ENCODE measurements at regions not wholly inside any gene's neighbourhood (a gene's known extent, or its start where the extent isn't known, plus 50 kb on each side); places are given as distances from the start of the nearest gene placed in this dataset.
"Not testable (repeated sequence)": the region's sequence is repeated elsewhere in the genome, so short reads cannot be mapped to it uniquely, and the experiment has no call there.

- H3K27me3 ChIP-seq: no peaks in the 10 kb centered on the region
- DNase-seq: no peak
- no peaks in the 10 kb centered on the region for H3K9me3 ChIP-seq
- H3K27ac ChIP-seq: no peak overlapping the region
- H3K36me3 ChIP-seq: no peaks in the 10 kb centered on the region
- intact Hi-C loops (cut with DNase I): no loop called here
- no peak overlapping the region for H3K9ac ChIP-seq (ENCODE audit: low read depth in 2 of 2, low read length in 2 of 2)
- H3K4me3 ChIP-seq: no peak overlapping the region
- no peaks in the 10 kb centered on the region for H3K4me1 ChIP-seq
- no peak for TF ChIP-seq CTCF (IDR thresholded peaks at IDR 0.05)
Measured at GRCh38 chr5:124502551-124502950, 243.9 kb downstream of the ZNF608 start.

GRCh38 chr5:124499818-124500217 lies 246.6 kb downstream of the ZNF608 start:
- H3K9me3 ChIP-seq; H3K4me3 ChIP-seq; H3K9ac ChIP-seq (ENCODE audit: low read depth in 2 of 2, low read length in 2 of 2); H3K27ac ChIP-seq; H3K36me3 ChIP-seq; H3K27me3 ChIP-seq; DNase-seq; intact Hi-C loops (cut with DNase I); H3K4me1 ChIP-seq: not testable (repeated sequence)

- H3K27ac ChIP-seq; intact Hi-C loops (cut with DNase I); H3K4me1 ChIP-seq; H3K9me3 ChIP-seq; H3K4me3 ChIP-seq; H3K9ac ChIP-seq (ENCODE audit: low read depth in 2 of 2, low read length in 2 of 2); H3K36me3 ChIP-seq; H3K27me3 ChIP-seq: not testable (repeated sequence)
- DNase-seq: peak; percentile 21
Measured at GRCh38 chr5:124496968-124497367, 249.5 kb downstream of the ZNF608 start.

- no peak overlapping the region for H3K27ac ChIP-seq
- H3K9ac ChIP-seq (ENCODE audit: low read depth in 2 of 2, low read length in 2 of 2): no peak overlapping the region
- H3K36me3 ChIP-seq: no peaks in the 10 kb centered on the region
- H3K27me3 ChIP-seq: no peaks in the 10 kb centered on the region
- no peak overlapping the region for H3K4me3 ChIP-seq
- intact Hi-C loops (cut with DNase I): no loop called here
- DNase-seq: no peak
- TF ChIP-seq CTCF (IDR thresholded peaks at IDR 0.05): no peak
- no peaks in the 10 kb centered on the region for H3K9me3 ChIP-seq
- no peaks in the 10 kb centered on the region for H3K4me1 ChIP-seq
Measured at GRCh38 chr5:124494540-124495116, 251.8 kb downstream of the ZNF608 start.

GRCh38 chr5:124492444-124493224 lies 253.8 kb downstream of the ZNF608 start:
- no peaks in the 10 kb centered on the region for H3K27me3 ChIP-seq
- no peak for TF ChIP-seq CTCF (IDR thresholded peaks at IDR 0.05)
- H3K36me3 ChIP-seq: no peaks in the 10 kb centered on the region
- H3K4me3 ChIP-seq: no peak overlapping the region
- no peak for DNase-seq
- intact Hi-C loops (cut with DNase I): no loop called here
- no peaks in the 10 kb centered on the region for H3K4me1 ChIP-seq
- no peak overlapping the region for H3K27ac ChIP-seq
- H3K9me3 ChIP-seq: no peaks in the 10 kb centered on the region
- no peak overlapping the region for H3K9ac ChIP-seq (ENCODE audit: low read depth in 2 of 2, low read length in 2 of 2)

- H3K9me3 ChIP-seq; H3K9ac ChIP-seq (ENCODE audit: low read depth in 2 of 2, low read length in 2 of 2); H3K4me1 ChIP-seq; DNase-seq; H3K27ac ChIP-seq; H3K36me3 ChIP-seq; H3K4me3 ChIP-seq; intact Hi-C loops (cut with DNase I); H3K27me3 ChIP-seq: not testable (repeated sequence)
Measured at GRCh38 chr5:124490315-124490714, 256.1 kb downstream of the ZNF608 start.

GRCh38 chr5:124481419-124481818 lies 265.0 kb downstream of the ZNF608 start:
- no peak for TF ChIP-seq CTCF (IDR thresholded peaks at IDR 0.05)
- Histone ChIP-seq H3K27ac (no peak overlapping the region), H3K9ac (ENCODE audit: low read depth in 2 of 2, low read length in 2 of 2) (no peak overlapping the region), H3K9me3 (no peaks in the 10 kb centered on the region), H3K4me3 (no peak overlapping the region), H3K4me1 (no peaks in the 10 kb centered on the region), H3K36me3 (no peaks in the 10 kb centered on the region), H3K27me3 (no peaks in the 10 kb centered on the region)
- no peak for DNase-seq
- intact Hi-C loops (cut with DNase I): no loop called here

Measured in colonic mucosa (tissue), 4 donors.